ENCODE measurements at regions not wholly inside any gene's neighbourhood (a gene's known extent, or its start where the extent isn't known, plus 50 kb on each side); places are given as distances from the start of the nearest gene placed in this dataset.

GRCh38 chr2:198953328-198953727 is 504.4 kb downstream of the SATB2 start:
- DNase-seq (ENCODE audit: low read depth) = no peak
- no peak overlapping the region for H3K4me3 ChIP-seq (ENCODE audit: low read depth, low read length)
- no peak for TF ChIP-seq CTCF (IDR thresholded peaks at IDR 0.05; ENCODE audit: insufficient read depth, low read length)

GRCh38 chr2:198950803-198951202 is 506.9 kb downstream of the SATB2 start:
- no peak for TF ChIP-seq CTCF (IDR thresholded peaks at IDR 0.05; ENCODE audit: insufficient read depth, low read length)
- no peak for DNase-seq (ENCODE audit: low read depth)
- no peak overlapping the region for H3K4me3 ChIP-seq (ENCODE audit: low read depth, low read length)

GRCh38 chr2:198945496-198945895 is 512.2 kb downstream of the SATB2 start:
- H3K4me3 ChIP-seq (ENCODE audit: low read depth, low read length) = no peak overlapping the region
- DNase-seq (ENCODE audit: low read depth) = no peak
- TF ChIP-seq CTCF (IDR thresholded peaks at IDR 0.05; ENCODE audit: insufficient read depth, low read length) = no peak

- DNase-seq (ENCODE audit: low read depth) = peak; percentile 4
- H3K4me3 ChIP-seq (ENCODE audit: low read depth, low read length) = no peak overlapping the region
- TF ChIP-seq CTCF (IDR thresholded peaks at IDR 0.05; ENCODE audit: insufficient read depth, low read length) = peak; percentile 15
Measured at GRCh38 chr2:198930170-198930569, 527.6 kb downstream of the SATB2 start.

- no peak for DNase-seq (ENCODE audit: low read depth)
- no peak overlapping the region for H3K4me3 ChIP-seq (ENCODE audit: low read depth, low read length)
Measured at GRCh38 chr2:198928026-198928425, 529.7 kb downstream of the SATB2 start.

GRCh38 chr2:198917926-198918720 is 539.6 kb downstream of the SATB2 start:
- no peak overlapping the region for H3K4me3 ChIP-seq (ENCODE audit: low read depth, low read length)
- no peak for TF ChIP-seq CTCF (IDR thresholded peaks at IDR 0.05; ENCODE audit: insufficient read depth, low read length)
- DNase-seq (ENCODE audit: low read depth) = no peak

More at GRCh38 chr2:198928026-198928425, 529.7 kb downstream of the SATB2 start:
- TF ChIP-seq CTCF (IDR thresholded peaks at IDR 0.05; ENCODE audit: insufficient read depth, low read length) = no peak

GRCh38 chr2:198917275-198917674 is 540.5 kb downstream of the SATB2 start:
- H3K4me3 ChIP-seq (ENCODE audit: low read depth, low read length) = no peak overlapping the region
- no peak for TF ChIP-seq CTCF (IDR thresholded peaks at IDR 0.05; ENCODE audit: insufficient read depth, low read length)
- no peak for DNase-seq (ENCODE audit: low read depth)

Measured in fibroblast of the aortic adventitia (primary cell).